Cardiac muscle cell (in vitro differentiated cells and primary cell): ENCODE measurements at regions not wholly inside any gene's neighbourhood (a gene's known extent, or its start where the extent isn't known, plus 50 kb on each side); places are given as distances from the start of the nearest gene placed in this dataset.

ENCODE experiments used
- DNase-seq, 2 donors: peaks; one replicate each; pipeline versions ENCODE4 v3.0.0 to v3.0.0-alpha.2; 2010 to 2017; ENCODE audit warnings: low read depth in 1 of 2, low spot score in 1 of 2
- H3K27ac ChIP-seq: fragments of 200-600 bp; sonication (generic); 2 replicates; pipeline ENCODE4 v1.5.1; 2016
- H3K27me3 ChIP-seq: fragments of 200-600 bp; sonication (generic); 2 replicates; pipeline ENCODE4 v1.6.0; 2016; ENCODE audit warnings: control low read depth
- H3K36me3 ChIP-seq: fragments of 200-600 bp; sonication (generic); 2 replicates; pipeline ENCODE4 v1.5.1; 2016; ENCODE audit warnings: control low read depth
- H3K4me1 ChIP-seq: fragments of 200-600 bp; sonication (generic); 2 replicates; pipeline ENCODE4 v1.8.1; 2017; ENCODE audit warnings: low read depth, mild to moderate bottlenecking, mixed run types
- H3K4me3 ChIP-seq: fragments of 200-600 bp; sonication (generic); 2 replicates; pipeline ENCODE4 v1.5.1; 2016; ENCODE audit warnings: mild to moderate bottlenecking
- H3K9me3 ChIP-seq: fragments of 200-600 bp; sonication (generic); 2 replicates; pipeline ENCODE4 v1.5.1; 2017; ENCODE audit warnings: low read depth, mild to moderate bottlenecking, control low read depth
- CTCF ChIP-seq: IDR thresholded peaks from 2 replicates; pipeline ENCODE4 v1.5.1; 2012; ENCODE audit warnings: low read depth, mild to moderate bottlenecking, low read length

- H3K4me3 ChIP-seq: no peak overlapping the region
- no peaks in the 10 kb centered on the region for H3K27me3 ChIP-seq
- no peak overlapping the region for H3K27ac ChIP-seq
- TF ChIP-seq CTCF: no peak
- H3K36me3 ChIP-seq: no peaks in the 10 kb centered on the region
- H3K9me3 ChIP-seq: no peaks in the 10 kb centered on the region
- no peaks in the 10 kb centered on the region for H3K4me1 ChIP-seq
- no peak for DNase-seq
Observed at GRCh38 chr4:144594471-144594986, 51.4 kb upstream of the HHIP start.

- Histone ChIP-seq H3K4me3 (no peak overlapping the region), H3K27me3 (no peaks in the 10 kb centered on the region), H3K36me3 (no peaks in the 10 kb centered on the region), H3K4me1 (no peaks in the 10 kb centered on the region), H3K27ac (no peak overlapping the region), H3K9me3 (no peaks in the 10 kb centered on the region)
- no peak for TF ChIP-seq CTCF
- DNase-seq: no peak
Observed at GRCh38 chr4:144595681-144596080, 50.3 kb upstream of the HHIP start.
